Neuronal stem cell (in vitro differentiated cells): ENCODE measurements at regions not wholly inside any gene's neighbourhood (a gene's known extent, or its start where the extent isn't known, plus 50 kb on each side); places are given as distances from the start of the nearest gene placed in this dataset.

Source experiments
- DNase-seq: peaks from one replicate; pipeline ENCODE4 v3.0.0-alpha.2; 2013; ENCODE audit warnings: low spot score
- H2AFZ ChIP-seq: one replicate; pipeline ENCODE4 v1.6.1; 2013; ENCODE audit warnings: mild to moderate bottlenecking, low read length, inconsistent platforms
- H2AK5ac ChIP-seq: 2 replicates; pipeline ENCODE4 v1.6.1; 2013; ENCODE audit warnings: low read depth, mild to moderate bottlenecking, inconsistent platforms, low read length, moderate library complexity, mixed read lengths
- H2BK120ac ChIP-seq: 2 replicates; pipeline ENCODE4 v1.6.1; 2013; ENCODE audit warnings: low read depth, mild to moderate bottlenecking, inconsistent platforms, low read length, moderate library complexity, mixed read lengths
- H2BK12ac ChIP-seq: one replicate; pipeline ENCODE4 v1.6.1; 2013; ENCODE audit warnings: low read length, inconsistent platforms
- H2BK15ac ChIP-seq: 2 replicates; pipeline ENCODE4 v1.6.1; 2013; ENCODE audit warnings: mild to moderate bottlenecking, low read length, inconsistent platforms, mixed read lengths
- H2BK5ac ChIP-seq: one replicate; pipeline ENCODE4 v1.6.1; 2013; ENCODE audit warnings: inconsistent platforms, mild to moderate bottlenecking, low read length, moderate library complexity
- H3K14ac ChIP-seq: one replicate; pipeline ENCODE4 v1.6.1; 2013; ENCODE audit warnings: low read length, inconsistent platforms
- H3K18ac ChIP-seq: 2 replicates; pipeline ENCODE4 v1.6.1; 2013; ENCODE audit warnings: low read length, inconsistent platforms
- H3K23ac ChIP-seq: 2 replicates; pipeline ENCODE4 v1.6.1; 2013; ENCODE audit warnings: low read depth, mild to moderate bottlenecking, mixed read lengths, low read length, inconsistent platforms; ENCODE audit not compliant: poor library complexity
- H3K27ac ChIP-seq: replicated peaks from 3 replicates; pipeline ENCODE4 v1.5.1; 2013; ENCODE audit warnings: low read length, inconsistent platforms
- H3K27me3 ChIP-seq, 3 experiments: 2 replicates each; pipeline ENCODE4 v1.6.1; 2013; ENCODE audit warnings: low read length in 3 of 3, mild to moderate bottlenecking in 2 of 3, inconsistent platforms in 1 of 3, low read depth in 1 of 3, mixed read lengths in 1 of 3, moderate library complexity in 1 of 3; ENCODE audit not compliant: control insufficient read depth in 3 of 3, insufficient read depth in 3 of 3
- H3K36me3 ChIP-seq, 2 donors: replicated peaks in 1 of 2; 2 replicates each; pipeline ENCODE4 v1.6.1; 2013; ENCODE audit warnings: low read length in 2 of 2; ENCODE audit not compliant: control insufficient read depth in 2 of 2, insufficient read depth in 2 of 2
- H3K4ac ChIP-seq: 2 replicates; pipeline ENCODE4 v1.6.1; 2013; ENCODE audit warnings: inconsistent platforms, mild to moderate bottlenecking, low read length, moderate library complexity
- H3K4me1 ChIP-seq, 2 donors: 1 replicate in 1 of 2; 2 replicates in 1 of 2; pipeline ENCODE4 v1.6.1; 2013; ENCODE audit warnings: low read length in 2 of 2, low read depth in 1 of 2; ENCODE audit not compliant: control insufficient read depth in 2 of 2, insufficient read depth in 1 of 2
- H3K4me2 ChIP-seq: one replicate; pipeline ENCODE4 v1.6.1; 2013; ENCODE audit warnings: mild to moderate bottlenecking, low read length, inconsistent platforms; ENCODE audit not compliant: insufficient read depth, poor library complexity, severe bottlenecking
- H3K4me3 ChIP-seq, 2 donors: 2 replicates each; pipeline ENCODE4 v1.5.1; 2013; ENCODE audit warnings: low read length in 2 of 2, mild to moderate bottlenecking in 2 of 2, inconsistent platforms in 1 of 2, moderate library complexity in 1 of 2
- H3K79me1 ChIP-seq: one replicate; pipeline ENCODE4 v1.6.1; 2013; ENCODE audit warnings: low read depth, mild to moderate bottlenecking, inconsistent platforms, low read length, moderate library complexity
- H3K9ac ChIP-seq: one replicate; pipeline ENCODE4 v1.6.1; 2013; ENCODE audit warnings: mild to moderate bottlenecking, low read depth, low read length, inconsistent platforms; ENCODE audit not compliant: poor library complexity
- H3K9me3 ChIP-seq, 2 donors: replicated peaks in 1 of 2; 2 replicates each; pipeline versions ENCODE3 to v1.6.1; 2013; ENCODE audit warnings: low read length in 2 of 2, mild to moderate bottlenecking in 2 of 2, inconsistent platforms in 1 of 2, low read depth in 1 of 2, mixed read lengths in 1 of 2, moderate library complexity in 1 of 2; ENCODE audit not compliant: control insufficient read depth in 2 of 2, insufficient read depth in 1 of 2
- H4K8ac ChIP-seq: one replicate; pipeline ENCODE4 v1.6.1; 2013; ENCODE audit warnings: low read depth, mild to moderate bottlenecking, inconsistent platforms, low read length, moderate library complexity
- H4K91ac ChIP-seq: one replicate; pipeline ENCODE4 v1.6.1; 2013; ENCODE audit warnings: low read length, low read depth, mild to moderate bottlenecking, inconsistent platforms; ENCODE audit not compliant: poor library complexity
- WGBS, 2 donors: extraction: QIAGEN DNeasy Blood & Tissue Kit; methylation state at CpG; one replicate each; pipeline ENCODE4 v1.1.7; 2013; ENCODE audit warnings: missing lambda C conversion rate in 2 of 2, mixed read lengths in 1 of 2; ENCODE audit not compliant: insufficient read length in 2 of 2, insufficient replicate concordance in 1 of 2; ENCODE audit errors: extremely low coverage in 2 of 2; 5-methylcytosine and 5-hydroxymethylcytosine counted together

- H2AFZ ChIP-seq, result no peak overlapping the region
- peak overlapping the region; percentile 60 for H3K18ac ChIP-seq
- H3K23ac ChIP-seq, result no peak overlapping the region
- WGBS, 2 donors, result no CpG with 5 or more reads among the region's 10 CpGs
- H3K4me3 ChIP-seq, result no peak overlapping the region
- no peaks in the 10 kb centered on the region for H3K36me3 ChIP-seq
- no peak overlapping the region for H2BK120ac ChIP-seq
- H3K14ac ChIP-seq, result no peak overlapping the region
- H4K91ac ChIP-seq, result peak overlapping the region; percentile 23
- H3K9me3 ChIP-seq, result no peaks in the 10 kb centered on the region
- H3K4me2 ChIP-seq, result no peak overlapping the region
- H2AK5ac ChIP-seq, result peak overlapping the region; percentile 50
- H3K4me1 ChIP-seq, result peaks cover 0 to 7% of the 10 kb centered on the region in 2 donors
- no peak for DNase-seq
- H2BK15ac ChIP-seq, result peak overlapping the region; percentile 76
- no peak overlapping the region for H3K27ac ChIP-seq
- H2BK5ac ChIP-seq, result no peak overlapping the region
- H3K79me1 ChIP-seq, result no peaks in the 10 kb centered on the region
- H2BK12ac ChIP-seq, result no peak overlapping the region
- no peak overlapping the region for H3K9ac ChIP-seq
- no peak overlapping the region for H3K4ac ChIP-seq
- no peaks in the 10 kb centered on the region for H3K27me3 ChIP-seq
- no peak overlapping the region for H4K8ac ChIP-seq
These were observed 116.5 kb upstream of the ALDH1A3 start for GRCh38 chr15:100762913-100763834.

- Histone ChIP-seq H3K36me3 (no peaks in the 10 kb centered on the region), H4K8ac (no peak overlapping the region), H3K14ac (no peak overlapping the region), H2BK120ac (no peak overlapping the region), H3K27me3 (no peaks in the 10 kb centered on the region), H3K4ac (no peak overlapping the region), H3K4me3 (no peak overlapping the region), H3K79me1 (no peaks in the 10 kb centered on the region), H2BK15ac (peak overlapping the region; percentile 76), H2BK12ac (no peak overlapping the region), H3K27ac (no peak overlapping the region), H3K4me2 (no peak overlapping the region), H3K9ac (no peak overlapping the region), H3K4me1 (peaks cover 0 to 7% of the 10 kb centered on the region in 2 donors), H2BK5ac (no peak overlapping the region), H3K9me3 (no peaks in the 10 kb centered on the region), H2AK5ac (peak overlapping the region; percentile 50), H3K23ac (no peak overlapping the region), H4K91ac (no peak overlapping the region), H3K18ac (peak overlapping the region; percentile 42), H2AFZ (peak overlapping the region; percentile 17)
- no CpG with 5 or more reads among the region's 20 CpGs for WGBS, 2 donors
- no peak for DNase-seq
These were observed 115.5 kb upstream of the ALDH1A3 start for GRCh38 chr15:100763835-100764750.

GRCh38 chr15:100764778-100765466 is 114.7 kb upstream of the ALDH1A3 start:
- Histone ChIP-seq H2AK5ac (peak overlapping the region; percentile 50), H2AFZ (no peak overlapping the region), H3K14ac (no peak overlapping the region), H3K9ac (no peak overlapping the region), H2BK15ac (no peak overlapping the region), H3K4ac (peak overlapping the region; percentile 5), H3K79me1 (no peaks in the 10 kb centered on the region), H3K27ac (no peak overlapping the region), H4K91ac (no peak overlapping the region), H3K4me3 (no peak overlapping the region), H3K4me2 (no peak overlapping the region), H3K9me3 (no peaks in the 10 kb centered on the region), H2BK12ac (no peak overlapping the region), H3K18ac (peak overlapping the region; percentile 46), H2BK5ac (no peak overlapping the region), H3K23ac (no peak overlapping the region), H2BK120ac (peak overlapping the region; percentile 26), H3K4me1 (peaks cover 0 to 5% of the 10 kb centered on the region in 2 donors), H3K36me3 (no peaks in the 10 kb centered on the region), H4K8ac (no peak overlapping the region), H3K27me3 (no peaks in the 10 kb centered on the region)
- no peak for DNase-seq
- no CpG with 5 or more reads among the region's 9 CpGs for WGBS, 2 donors
